IMR-90 (cell line): ENCODE measurements at regions not wholly inside any gene's neighbourhood (a gene's known extent, or its start where the extent isn't known, plus 50 kb on each side); places are given as distances from the start of the nearest gene placed in this dataset.
A peak's percentile ranks its signal among the peaks of the same experiment; 100 is the strongest.

Experiments
- ATAC-seq: fragments of 200-7000 bp; cut with Tn5 transposase; 2 replicates; pipeline ENCODE4 v1.9.1; 2020; ENCODE audit warnings: low read depth, mild to moderate bottlenecking, moderate library complexity
- BruUV-seq: library from RNA; stranded (reverse); fragments of 400-500 nt; replicated peaks from 2 replicates; lab custom pipeline; 2021; lab: Mats Ljungman, UMichigan
- CTCF ChIA-PET: fragments of 300-600 bp; formaldehyde crosslinking; extraction: SDS; loops from one replicate; lab custom pipeline; 2021; ENCODE audit warnings: antibody characterized with exemption; lab: Yijun Ruan, JAX
- POLR2A ChIA-PET: fragments of 300-600 bp; sonication (Branson Sonifier 250); formaldehyde crosslinking; loops from one replicate; lab custom pipeline; 2022; ENCODE audit warnings: antibody characterized with exemption; ENCODE audit not compliant: unreplicated experiment; lab: Charles Lee
- DNase-seq: peaks from one replicate; pipeline ENCODE4 v3.0.0; 2013
- H2AFZ ChIP-seq: replicated peaks from 2 replicates; pipeline ENCODE3; 2013; ENCODE audit warnings: low read length, mild to moderate bottlenecking; ENCODE audit not compliant: poor library complexity
- H2AK5ac ChIP-seq: 2 replicates; pipeline ENCODE4 v1.6.1; 2013; ENCODE audit warnings: low read depth, low read length, inconsistent platforms
- H2AK9ac ChIP-seq: replicated peaks from 2 replicates; pipeline ENCODE3; 2013; ENCODE audit warnings: mild to moderate bottlenecking, low read depth, low read length, moderate library complexity; ENCODE audit not compliant: poor library complexity
- H2BK120ac ChIP-seq: 2 replicates; pipeline ENCODE4 v1.6.1; 2013; ENCODE audit warnings: low read depth, low read length, inconsistent platforms
- H2BK15ac ChIP-seq: 3 replicates; pipeline ENCODE4 v1.6.1; 2013; ENCODE audit warnings: low read depth, low read length, inconsistent platforms
- H2BK20ac ChIP-seq: 2 replicates; pipeline ENCODE4 v1.6.1; 2013; ENCODE audit warnings: low read depth, mild to moderate bottlenecking, inconsistent platforms, low read length, moderate library complexity
- H2BK5ac ChIP-seq: 2 replicates; pipeline ENCODE4 v1.6.1; 2013; ENCODE audit warnings: mild to moderate bottlenecking, low read depth, low read length, inconsistent platforms; ENCODE audit not compliant: poor library complexity, severe bottlenecking
- H3K14ac ChIP-seq: replicated peaks from 2 replicates; pipeline ENCODE4 v1.6.1; 2013; ENCODE audit warnings: low read depth, low read length, inconsistent platforms
- H3K18ac ChIP-seq: 2 replicates; pipeline ENCODE4 v1.6.1; 2013; ENCODE audit warnings: low read depth, low read length, control low read depth
- H3K23ac ChIP-seq: 2 replicates; pipeline ENCODE4 v1.6.1; 2013; ENCODE audit warnings: low read depth, low read length, inconsistent platforms
- H3K27ac ChIP-seq: 2 replicates; pipeline ENCODE4 v1.5.1; 2013; ENCODE audit warnings: mild to moderate bottlenecking, control low read depth, low read length; ENCODE audit not compliant: insufficient read depth
- H3K27me3 ChIP-seq: 2 replicates; pipeline ENCODE4 v1.6.1; 2013; ENCODE audit warnings: low read length; ENCODE audit not compliant: control insufficient read depth, insufficient read depth
- H3K36me3 ChIP-seq: 2 replicates; pipeline ENCODE4 v1.6.1; 2013; ENCODE audit warnings: low read length, mixed read lengths; ENCODE audit not compliant: control insufficient read depth, insufficient read depth
- H3K4ac ChIP-seq: 2 replicates; pipeline ENCODE4 v1.6.1; 2013; ENCODE audit warnings: low read depth, low read length, inconsistent platforms
- H3K4me1 ChIP-seq: 2 replicates; pipeline ENCODE4 v1.6.1; 2013; ENCODE audit warnings: low read length, mixed read lengths; ENCODE audit not compliant: control insufficient read depth, insufficient read depth
- H3K4me2 ChIP-seq: 2 replicates; pipeline ENCODE4 v1.6.1; 2013; ENCODE audit warnings: low read depth, mild to moderate bottlenecking, control low read depth, low read length, moderate library complexity
- H3K4me3 ChIP-seq: 2 replicates; pipeline ENCODE4 v1.5.1; 2013; ENCODE audit warnings: low read depth, mild to moderate bottlenecking, control low read depth, low read length, moderate library complexity; ENCODE audit not compliant: insufficient read depth
- H3K56ac ChIP-seq: 2 replicates; pipeline ENCODE4 v1.6.1; 2013; ENCODE audit warnings: low read length, inconsistent platforms; ENCODE audit not compliant: insufficient read depth; ENCODE audit errors: extremely low read depth
- H3K79me1 ChIP-seq, 2 experiments: 2 replicates each; pipeline ENCODE4 v1.6.1; 2013; ENCODE audit warnings: low read length in 2 of 2, inconsistent platforms in 1 of 2, low read depth in 1 of 2
- H3K9ac ChIP-seq: 2 replicates; pipeline ENCODE4 v1.6.1; 2013; ENCODE audit warnings: low read depth, low read length, control low read depth
- H3K9me1 ChIP-seq: 2 replicates; pipeline ENCODE4 v1.6.1; 2013; ENCODE audit warnings: low read length, inconsistent platforms; ENCODE audit not compliant: insufficient read depth
- H3K9me3 ChIP-seq: 2 replicates; pipeline ENCODE4 v1.6.1; 2013; ENCODE audit warnings: low read length; ENCODE audit not compliant: control insufficient read depth, insufficient read depth
- H4K20me1 ChIP-seq: 2 replicates; pipeline ENCODE4 v1.6.1; 2013; ENCODE audit warnings: low read length, inconsistent platforms; ENCODE audit not compliant: insufficient read depth
- H4K5ac ChIP-seq: 2 replicates; pipeline ENCODE4 v1.6.1; 2013; ENCODE audit warnings: mild to moderate bottlenecking, low read depth, low read length, control low read depth
- H4K8ac ChIP-seq, 2 experiments: 2 replicates each; pipeline ENCODE4 v1.6.1; 2013; ENCODE audit warnings: low read depth in 2 of 2, low read length in 2 of 2, control low read depth in 1 of 2, inconsistent platforms in 1 of 2
- H4K91ac ChIP-seq: 2 replicates; pipeline ENCODE4 v1.6.1; 2013; ENCODE audit warnings: low read depth, low read length, inconsistent platforms; ENCODE audit not compliant: insufficient read depth
- BHLHE40 ChIP-seq: fragments of 150-350 bp; IDR thresholded peaks from 2 replicates; pipeline ENCODE4 v1.6.1; 2016; ENCODE audit warnings: mild to moderate bottlenecking, low read depth, low read length
- CTCF ChIP-seq: conservative IDR thresholded peaks from 2 replicates; pipeline ENCODE4 v1.5.1; 2012; ENCODE audit warnings: mild to moderate bottlenecking, low read depth, low read length, improper control_type of control experiment
- WGBS, 2 experiments: methylation state at CpG; one replicate each; pipeline versions ENCODE4 v1.1.5 to v1.1.7; 2013; ENCODE audit warnings: missing lambda C conversion rate in 2 of 2; ENCODE audit not compliant: insufficient read length in 1 of 2; ENCODE audit errors: extremely low coverage in 2 of 2; 5-methylcytosine and 5-hydroxymethylcytosine counted together
- dilution Hi-C: fragments of 300-500 bp; cut with HindIII; formaldehyde crosslinking; loops from one replicate; pipeline ENCODE4 v1.14.3; 2018; ENCODE audit warnings: low sequenced_read_pairs; ENCODE audit not compliant: unreplicated experiment
- in situ Hi-C: fragments of 300-500 bp; cut with MboI; formaldehyde crosslinking; loops from 3 replicates; pipeline ENCODE4 v1.14.3; 2019; ENCODE audit warnings: low sequenced_read_pairs, inconsistent platforms, mixed read lengths
- intact Hi-C: fragments of 100-400 bp; cut with micrococcal nuclease; formaldehyde crosslinking; loops from 2 replicates; pipeline ENCODE4 v1.10.0; 2022

GRCh38 chr5:123273984-123274383, 149.2 kb downstream of the CEP120 start:
- H3K14ac ChIP-seq, result no peak overlapping the region
- no peak overlapping the region for H2BK15ac ChIP-seq
- H4K8ac ChIP-seq, result no peak overlapping the region
- H3K56ac ChIP-seq, result no peak overlapping the region
- no peak overlapping the region for H3K4me3 ChIP-seq
- WGBS, 2 experiments, result no CpG with 5 or more reads among the region's 3 CpGs
- H3K9ac ChIP-seq, result no peak overlapping the region
- ChIA-PET POLR2A (no interaction called here), CTCF (no interaction called here)
- H3K4me2 ChIP-seq, result no peak overlapping the region
- H4K5ac ChIP-seq, result no peak overlapping the region
- no peak overlapping the region for H2BK5ac ChIP-seq
- no peak overlapping the region for H2AK9ac ChIP-seq
- H3K23ac ChIP-seq, result no peak overlapping the region
- H3K9me3 ChIP-seq, result no peaks in the 10 kb centered on the region
- H2AFZ ChIP-seq, result no peak overlapping the region
- BruUV-seq, result no TSS peak
- no peak overlapping the region for H4K91ac ChIP-seq
- intact Hi-C loops (no loop called here), in situ Hi-C loops (no loop called here), dilution Hi-C loops (no loop called here)
- H3K4me1 ChIP-seq, result no peaks in the 10 kb centered on the region
- no peak overlapping the region for H2BK120ac ChIP-seq
- TF ChIP-seq CTCF (0 out of 2 replicates have a peak, but pooled peaks have one; percentile 18), BHLHE40 (no peak)
- peaks cover 3% of the 10 kb centered on the region for H3K27me3 ChIP-seq
- no peak overlapping the region for H3K27ac ChIP-seq
- no peak overlapping the region for H2BK20ac ChIP-seq
- no peak overlapping the region for H3K4ac ChIP-seq
- H3K36me3 ChIP-seq, result no peaks in the 10 kb centered on the region
- no peak for DNase-seq
- H3K9me1 ChIP-seq, result no peaks in the 10 kb centered on the region
- no peaks in the 10 kb centered on the region for H4K20me1 ChIP-seq
- no peak overlapping the region for H2AK5ac ChIP-seq
- H3K79me1 ChIP-seq, result no peaks in the 10 kb centered on the region
- H3K18ac ChIP-seq, result no peak overlapping the region
- no peak for ATAC-seq
